MM.1S (cell line): ENCODE measurements at regions not wholly inside any gene's neighbourhood (a gene's known extent, or its start where the extent isn't known, plus 50 kb on each side); places are given as distances from the start of the nearest gene placed in this dataset.

Experiments used
- DNase-seq: peaks from one replicate; pipeline ENCODE4 v3.0.0-alpha.2; 2015
- H2AFZ ChIP-seq: fragments of 300-600 bp; sonication (generic); 2 replicates; pipeline ENCODE4 v1.6.0; 2016; ENCODE audit warnings: antibody characterized with exemption, low read length
- H3F3A ChIP-seq: fragments of 300-600 bp; sonication (generic); 2 replicates; pipeline ENCODE4 v1.6.1; 2016; ENCODE audit warnings: mild to moderate bottlenecking, antibody characterized with exemption, low read length, moderate library complexity, mixed read lengths; ENCODE audit not compliant: insufficient read depth
- H3K27ac ChIP-seq: fragments of 300-600 bp; sonication (generic); 2 replicates; pipeline ENCODE4 v1.5.1; 2016; ENCODE audit warnings: mild to moderate bottlenecking, low read length
- H3K27me3 ChIP-seq: fragments of 300-600 bp; sonication (generic); replicated peaks from 2 replicates; pipeline ENCODE4 v1.6.0; 2016; ENCODE audit warnings: low read length; ENCODE audit not compliant: insufficient read depth
- H3K36me3 ChIP-seq: fragments of 300-600 bp; sonication (generic); replicated peaks from 2 replicates; pipeline ENCODE4 v1.6.1; 2016; ENCODE audit warnings: mild to moderate bottlenecking, low read length, mixed read lengths; ENCODE audit not compliant: insufficient read depth
- H3K4me1 ChIP-seq: fragments of 300-600 bp; sonication (generic); 2 replicates; pipeline ENCODE4 v1.6.1; 2016; ENCODE audit warnings: low read length, mixed read lengths
- H3K4me2 ChIP-seq: fragments of 300-600 bp; sonication (generic); 2 replicates; pipeline ENCODE4 v1.6.0; 2016; ENCODE audit warnings: low read depth, low read length
- H3K4me3 ChIP-seq: fragments of 300-600 bp; sonication (generic); 2 replicates; pipeline ENCODE4 v1.5.1; 2016; ENCODE audit warnings: low read length, mixed read lengths
- H3K79me2 ChIP-seq: fragments of 300-600 bp; sonication (generic); 2 replicates; pipeline ENCODE4 v1.6.1; 2016; ENCODE audit warnings: mixed run types, low read length, mixed read lengths
- H3K9ac ChIP-seq: fragments of 300-600 bp; sonication (generic); 2 replicates; pipeline ENCODE4 v1.6.1; 2016; ENCODE audit warnings: low read length, mixed read lengths
- H3K9me2 ChIP-seq: fragments of 300-600 bp; sonication (generic); replicated peaks from 2 replicates; pipeline ENCODE4 v1.6.1; 2016; ENCODE audit warnings: mild to moderate bottlenecking, low read length, mixed read lengths; ENCODE audit not compliant: insufficient read depth
- H3K9me3 ChIP-seq: fragments of 300-600 bp; sonication (generic); replicated peaks from 2 replicates; pipeline ENCODE4 v1.6.1; 2016; ENCODE audit warnings: mild to moderate bottlenecking, low read length, mixed read lengths; ENCODE audit not compliant: insufficient read depth
- H4K20me1 ChIP-seq: fragments of 300-600 bp; sonication (generic); 2 replicates; pipeline ENCODE4 v1.6.1; 2016; ENCODE audit warnings: mild to moderate bottlenecking, low read length, moderate library complexity, mixed read lengths; ENCODE audit not compliant: insufficient read depth
- CTCF ChIP-seq: fragments of 300-600 bp; sonication (generic); IDR thresholded peaks from 2 replicates; pipeline ENCODE4 v1.5.1; 2016; ENCODE audit warnings: antibody characterized with exemption, low read length, mixed read lengths
- EZH2 ChIP-seq: fragments of 300-600 bp; sonication (generic); optimal IDR thresholded peaks from 2 replicates; pipeline ENCODE3; 2017; ENCODE audit warnings: low read depth, mild to moderate bottlenecking, antibody characterized with exemption, low read length, mixed read lengths
- EZH2phosphoT487 ChIP-seq: fragments of 300-600 bp; sonication (generic); IDR thresholded peaks from 2 replicates; pipeline ENCODE4 v1.6.1; 2018; ENCODE audit warnings: antibody characterized with exemption, low read length

- TF ChIP-seq EZH2, result no peak
- no peak for TF ChIP-seq EZH2phosphoT487
- no peak for TF ChIP-seq CTCF
Observed at GRCh38 chr2:136191041-136191440, 73.1 kb upstream of the CXCR4 start.

GRCh38 chr2:136189221-136189782 lies 71.4 kb upstream of the CXCR4 start:
- no peak for DNase-seq
- Histone ChIP-seq H3K9me3 (no peaks in the 10 kb centered on the region), H3K27ac (no peak overlapping the region), H4K20me1 (no peaks in the 10 kb centered on the region), H3K9ac (no peak overlapping the region), H3K4me2 (no peak overlapping the region), H3F3A (no peaks in the 10 kb centered on the region), H3K4me3 (no peak overlapping the region), H3K9me2 (no peaks in the 10 kb centered on the region), H3K79me2 (no peaks in the 10 kb centered on the region), H2AFZ (no peak overlapping the region), H3K27me3 (no peaks in the 10 kb centered on the region), H3K4me1 (no peaks in the 10 kb centered on the region), H3K36me3 (no peaks in the 10 kb centered on the region)
- TF ChIP-seq CTCF, result no peak
- TF ChIP-seq EZH2phosphoT487, result no peak
- no peak for TF ChIP-seq EZH2

More at GRCh38 chr2:136191041-136191440, 73.1 kb upstream of the CXCR4 start:
- no peaks in the 10 kb centered on the region for H3K36me3 ChIP-seq
- H3F3A ChIP-seq, result no peaks in the 10 kb centered on the region
- no peak overlapping the region for H3K9ac ChIP-seq
- H3K4me2 ChIP-seq, result no peak overlapping the region
- no peaks in the 10 kb centered on the region for H3K79me2 ChIP-seq
- H3K4me1 ChIP-seq, result no peaks in the 10 kb centered on the region
- no peak overlapping the region for H2AFZ ChIP-seq
- no peak overlapping the region for H3K4me3 ChIP-seq
- H3K9me3 ChIP-seq, result no peaks in the 10 kb centered on the region
- H3K27me3 ChIP-seq, result no peaks in the 10 kb centered on the region
- no peaks in the 10 kb centered on the region for H3K9me2 ChIP-seq
- no peak overlapping the region for H3K27ac ChIP-seq
- no peaks in the 10 kb centered on the region for H4K20me1 ChIP-seq
- no peak for DNase-seq

- H3K27me3 ChIP-seq, result no peaks in the 10 kb centered on the region
- no peaks in the 10 kb centered on the region for H4K20me1 ChIP-seq
- H3K27ac ChIP-seq, result no peak overlapping the region
- H3K9me2 ChIP-seq, result no peaks in the 10 kb centered on the region
- no peaks in the 10 kb centered on the region for H3F3A ChIP-seq
- H3K4me1 ChIP-seq, result no peaks in the 10 kb centered on the region
- no peaks in the 10 kb centered on the region for H3K9me3 ChIP-seq
- H3K9ac ChIP-seq, result no peak overlapping the region
- no peak overlapping the region for H3K4me3 ChIP-seq
- DNase-seq, result no peak
- H3K4me2 ChIP-seq, result no peak overlapping the region
- no peak for TF ChIP-seq EZH2phosphoT487
- no peak for TF ChIP-seq EZH2
- TF ChIP-seq CTCF, result no peak
- no peak overlapping the region for H2AFZ ChIP-seq
- no peaks in the 10 kb centered on the region for H3K79me2 ChIP-seq
- H3K36me3 ChIP-seq, result no peaks in the 10 kb centered on the region
Observed at GRCh38 chr2:136188086-136188485, 70.1 kb upstream of the CXCR4 start.
